Endodermal cell (in vitro differentiated cells): ENCODE measurements at regions not wholly inside any gene's neighbourhood (a gene's known extent, or its start where the extent isn't known, plus 50 kb on each side); places are given as distances from the start of the nearest gene placed in this dataset.
A peak's percentile ranks its signal among the peaks of the same experiment; 100 is the strongest.

Experiments used
- DNase-seq: peaks from one replicate; pipeline ENCODE4 v3.0.0-alpha.2; 2017
- H3K27ac ChIP-seq: 2 replicates; pipeline ENCODE4 v1.5.1; 2013; ENCODE audit warnings: mild to moderate bottlenecking, low read depth, low read length, moderate library complexity
- H3K27me3 ChIP-seq: 2 replicates; pipeline ENCODE4 v1.6.1; 2013; ENCODE audit warnings: mild to moderate bottlenecking, low read length, moderate library complexity; ENCODE audit not compliant: insufficient read depth, control insufficient read depth, poor library complexity, severe bottlenecking
- H3K36me3 ChIP-seq: 2 replicates; pipeline ENCODE4 v1.7.0; 2013; ENCODE audit warnings: mild to moderate bottlenecking, low read length, moderate library complexity; ENCODE audit not compliant: control insufficient read depth, insufficient read depth
- H3K4me1 ChIP-seq: one replicate; pipeline ENCODE4 v1.7.0; 2013; ENCODE audit warnings: low read length; ENCODE audit not compliant: control insufficient read depth, insufficient read depth
- H3K4me3 ChIP-seq: 2 replicates; pipeline ENCODE4 v1.5.1; 2013; ENCODE audit warnings: mild to moderate bottlenecking, low read length, moderate library complexity
- H3K9ac ChIP-seq: 2 replicates; pipeline ENCODE4 v1.6.1; 2013; ENCODE audit warnings: mild to moderate bottlenecking, low read length, moderate library complexity; ENCODE audit not compliant: poor library complexity, severe bottlenecking; ENCODE audit errors: extremely low read depth
- H3K9me3 ChIP-seq: 2 replicates; pipeline ENCODE4 v1.6.1; 2013; ENCODE audit warnings: mild to moderate bottlenecking, low read length, moderate library complexity; ENCODE audit not compliant: control insufficient read depth
- H3K27ac Mint-ChIP-seq: 2 replicates; pipeline ENCODE4 v1.8.0; 2020; ENCODE audit warnings: mixed read lengths
- H3K27me3 Mint-ChIP-seq: 2 replicates; pipeline ENCODE4 v1.8.0; 2021; ENCODE audit warnings: mild to moderate bottlenecking, mixed read lengths; ENCODE audit not compliant: insufficient read depth
- H3K36me3 Mint-ChIP-seq: 2 replicates; pipeline ENCODE4 v1.8.0; 2020; ENCODE audit warnings: low read depth, mixed read lengths
- H3K4me1 Mint-ChIP-seq: 2 replicates; pipeline ENCODE4 v1.8.0; 2020; ENCODE audit warnings: mixed read lengths
- H3K4me3 Mint-ChIP-seq: 2 replicates; pipeline ENCODE4 v1.8.0; 2020; ENCODE audit warnings: mild to moderate bottlenecking, moderate library complexity, mixed read lengths
- H3K9me3 Mint-ChIP-seq: 2 replicates; pipeline ENCODE4 v1.8.0; 2020; ENCODE audit warnings: mild to moderate bottlenecking, mixed read lengths
- CTCF ChIP-seq: fragments of 200-600 bp; sonication (generic); conservative IDR thresholded peaks from 2 replicates; pipeline ENCODE4 v1.5.0; 2021; ENCODE audit warnings: antibody characterized with exemption, mild to moderate bottlenecking
- WGBS, 2 experiments: methylation state at CpG; one replicate each; pipeline versions ENCODE4 v1.1.5 to v1.1.7; 2013; ENCODE audit warnings: missing lambda C conversion rate in 2 of 2, mixed read lengths in 1 of 2; ENCODE audit not compliant: insufficient coverage in 1 of 2, insufficient read length in 1 of 2; 5-methylcytosine and 5-hydroxymethylcytosine counted together

- H3K27me3 ChIP-seq, result no peaks in the 10 kb centered on the region
- H3K4me3 Mint-ChIP-seq, result no peak overlapping the region
- no peaks in the 10 kb centered on the region for H3K36me3 ChIP-seq
- no peak overlapping the region for H3K4me3 ChIP-seq
- H3K9ac ChIP-seq, result no peak overlapping the region
- no peaks in the 10 kb centered on the region for H3K4me1 Mint-ChIP-seq
- DNase-seq, result no peak
- H3K9me3 Mint-ChIP-seq, result no peaks in the 10 kb centered on the region
- no peak overlapping the region for H3K27ac ChIP-seq
- H3K4me1 ChIP-seq, result no peaks in the 10 kb centered on the region
- H3K9me3 ChIP-seq, result no peaks in the 10 kb centered on the region
- H3K36me3 Mint-ChIP-seq, result peaks cover 3% of the 10 kb centered on the region
- no peak overlapping the region for H3K27ac Mint-ChIP-seq
- WGBS, 2 experiments, result 78% methylated on average over 2 of the region's 2 CpGs; no CpG with 5 or more reads in 1 of the 2 experiments
- no peaks in the 10 kb centered on the region for H3K27me3 Mint-ChIP-seq
- no peak for TF ChIP-seq CTCF
Measured at GRCh38 chr5:102139029-102139428, 157.1 kb downstream of the SLCO4C1 start.

GRCh38 chr5:102138243-102138653, 157.8 kb downstream of the SLCO4C1 start:
- Mint-ChIP-seq H3K4me1 (no peaks in the 10 kb centered on the region), H3K36me3 (peaks cover 3% of the 10 kb centered on the region), H3K27me3 (no peaks in the 10 kb centered on the region), H3K4me3 (no peak overlapping the region), H3K27ac (no peak overlapping the region), H3K9me3 (no peaks in the 10 kb centered on the region)
- H3K4me1 ChIP-seq, result no peaks in the 10 kb centered on the region
- no peak overlapping the region for H3K27ac ChIP-seq
- no peak overlapping the region for H3K9ac ChIP-seq
- no peaks in the 10 kb centered on the region for H3K27me3 ChIP-seq
- DNase-seq, result no peak
- no peaks in the 10 kb centered on the region for H3K9me3 ChIP-seq
- no peaks in the 10 kb centered on the region for H3K36me3 ChIP-seq
- no peak overlapping the region for H3K4me3 ChIP-seq
- no peak for TF ChIP-seq CTCF
- WGBS, 2 experiments, result 92 to 94% methylated on average over 2 to 4 of the region's 4 CpGs

GRCh38 chr5:102130890-102131289, 165.2 kb downstream of the SLCO4C1 start:
- H3K27ac ChIP-seq, result no peak overlapping the region
- no peaks in the 10 kb centered on the region for H3K27me3 Mint-ChIP-seq

More at GRCh38 chr5:102130890-102131289, 165.2 kb downstream of the SLCO4C1 start:
- Histone ChIP-seq H3K4me3 (no peak overlapping the region), H3K9ac (no peak overlapping the region), H3K36me3 (no peaks in the 10 kb centered on the region), H3K4me1 (no peaks in the 10 kb centered on the region), H3K27me3 (no peaks in the 10 kb centered on the region), H3K9me3 (no peaks in the 10 kb centered on the region)
- Mint-ChIP-seq H3K9me3 (peaks cover 6% of the 10 kb centered on the region), H3K36me3 (peaks cover 4% of the 10 kb centered on the region), H3K4me1 (no peaks in the 10 kb centered on the region), H3K4me3 (peak overlapping the region; percentile 22), H3K27ac (no peak overlapping the region)
- DNase-seq, result no peak
- 93 to 100% methylated on average over 1 to 3 of the region's 3 CpGs for WGBS, 2 experiments
- TF ChIP-seq CTCF, result no peak
